HepG2 (cell line): ENCODE measurements at regions not wholly inside any gene's neighbourhood (a gene's known extent, or its start where the extent isn't known, plus 50 kb on each side); places are given as distances from the start of the nearest gene placed in this dataset.

Source experiments
- ZNF34 ChIP-seq: sonication (generic); formaldehyde crosslinking; IDR thresholded peaks from 2 replicates; pipeline ENCODE4 v1.4.0; 2020; ENCODE audit warnings: mild to moderate bottlenecking, missing genetic modification reagents, borderline replicate concordance
- TF ChIP-seq, protein P1 (sequence below): sonication (generic); IDR thresholded peaks from 2 replicates; pipeline ENCODE4 v1.6.1; 2016; ENCODE audit warnings: low read depth, borderline replicate concordance
- TF ChIP-seq, protein P2 (sequence below): sonication (generic); formaldehyde crosslinking; IDR thresholded peaks from 2 replicates; pipeline ENCODE4 v1.5.0; 2020; ENCODE audit warnings: mild to moderate bottlenecking, missing genetic modification reagents, moderate library complexity
- TF ChIP-seq, protein P3 (sequence below): sonication (generic); formaldehyde crosslinking; IDR thresholded peaks from 2 replicates; pipeline ENCODE4 v1.4.0; 2020; ENCODE audit warnings: missing genetic modification reagents

DNA sequence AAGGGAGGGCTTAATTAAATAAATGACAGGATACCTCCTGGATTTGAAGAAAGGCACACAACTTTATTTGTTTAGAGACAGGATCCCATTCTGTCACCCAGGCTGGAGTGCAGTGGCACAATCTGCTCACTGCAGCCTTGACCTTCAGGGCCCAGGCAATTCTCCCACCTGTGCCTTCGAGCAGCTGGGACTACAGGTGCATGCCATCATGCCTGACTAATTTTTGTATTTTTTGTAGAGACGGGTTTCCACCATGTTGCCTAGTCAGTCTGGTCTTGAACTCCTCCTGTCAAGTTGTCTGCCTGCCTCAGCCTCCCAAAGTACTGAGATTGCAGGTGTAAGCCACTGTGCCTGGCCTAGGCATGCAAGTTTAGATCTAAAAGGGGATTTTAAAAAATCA is 272.7 kb upstream of the MBL2 start:
- TF ChIP-seq, protein P1, sequence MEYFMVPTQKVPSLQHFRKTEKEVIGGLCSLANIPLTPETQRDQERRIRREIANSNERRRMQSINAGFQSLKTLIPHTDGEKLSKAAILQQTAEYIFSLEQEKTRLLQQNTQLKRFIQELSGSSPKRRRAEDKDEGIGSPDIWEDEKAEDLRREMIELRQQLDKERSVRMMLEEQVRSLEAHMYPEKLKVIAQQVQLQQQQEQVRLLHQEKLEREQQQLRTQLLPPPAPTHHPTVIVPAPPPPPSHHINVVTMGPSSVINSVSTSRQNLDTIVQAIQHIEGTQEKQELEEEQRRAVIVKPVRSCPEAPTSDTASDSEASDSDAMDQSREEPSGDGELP: no peak
- TF ChIP-seq ZNF34: no peak
- TF ChIP-seq, protein P2, sequence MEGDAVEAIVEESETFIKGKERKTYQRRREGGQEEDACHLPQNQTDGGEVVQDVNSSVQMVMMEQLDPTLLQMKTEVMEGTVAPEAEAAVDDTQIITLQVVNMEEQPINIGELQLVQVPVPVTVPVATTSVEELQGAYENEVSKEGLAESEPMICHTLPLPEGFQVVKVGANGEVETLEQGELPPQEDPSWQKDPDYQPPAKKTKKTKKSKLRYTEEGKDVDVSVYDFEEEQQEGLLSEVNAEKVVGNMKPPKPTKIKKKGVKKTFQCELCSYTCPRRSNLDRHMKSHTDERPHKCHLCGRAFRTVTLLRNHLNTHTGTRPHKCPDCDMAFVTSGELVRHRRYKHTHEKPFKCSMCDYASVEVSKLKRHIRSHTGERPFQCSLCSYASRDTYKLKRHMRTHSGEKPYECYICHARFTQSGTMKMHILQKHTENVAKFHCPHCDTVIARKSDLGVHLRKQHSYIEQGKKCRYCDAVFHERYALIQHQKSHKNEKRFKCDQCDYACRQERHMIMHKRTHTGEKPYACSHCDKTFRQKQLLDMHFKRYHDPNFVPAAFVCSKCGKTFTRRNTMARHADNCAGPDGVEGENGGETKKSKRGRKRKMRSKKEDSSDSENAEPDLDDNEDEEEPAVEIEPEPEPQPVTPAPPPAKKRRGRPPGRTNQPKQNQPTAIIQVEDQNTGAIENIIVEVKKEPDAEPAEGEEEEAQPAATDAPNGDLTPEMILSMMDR (CRISPR knock-in tag): no peak
- TF ChIP-seq, protein P3, sequence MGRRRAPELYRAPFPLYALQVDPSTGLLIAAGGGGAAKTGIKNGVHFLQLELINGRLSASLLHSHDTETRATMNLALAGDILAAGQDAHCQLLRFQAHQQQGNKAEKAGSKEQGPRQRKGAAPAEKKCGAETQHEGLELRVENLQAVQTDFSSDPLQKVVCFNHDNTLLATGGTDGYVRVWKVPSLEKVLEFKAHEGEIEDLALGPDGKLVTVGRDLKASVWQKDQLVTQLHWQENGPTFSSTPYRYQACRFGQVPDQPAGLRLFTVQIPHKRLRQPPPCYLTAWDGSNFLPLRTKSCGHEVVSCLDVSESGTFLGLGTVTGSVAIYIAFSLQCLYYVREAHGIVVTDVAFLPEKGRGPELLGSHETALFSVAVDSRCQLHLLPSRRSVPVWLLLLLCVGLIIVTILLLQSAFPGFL: no peak
